DOHH2 (cell line): ENCODE measurements at regions not wholly inside any gene's neighbourhood (a gene's known extent, or its start where the extent isn't known, plus 50 kb on each side); places are given as distances from the start of the nearest gene placed in this dataset.

Experiments used
- H3F3A ChIP-seq: fragments of 200-600 bp; sonication (generic), shearing (Covaris generic); 2 replicates; pipeline ENCODE4 v1.6.0; 2016; ENCODE audit warnings: antibody characterized with exemption, mild to moderate bottlenecking; ENCODE audit not compliant: control insufficient read depth, insufficient read depth
- H3K27ac ChIP-seq: fragments of 200-600 bp; sonication (generic); 2 replicates; pipeline ENCODE4 v1.5.1; 2014; ENCODE audit warnings: low read depth, mild to moderate bottlenecking, low read length, moderate library complexity
- H3K27me3 ChIP-seq: fragments of 200-600 bp; sonication (generic); 2 replicates; pipeline ENCODE4 v1.6.1; 2014; ENCODE audit warnings: mild to moderate bottlenecking, low read length, mixed read lengths; ENCODE audit not compliant: control insufficient read depth
- H3K36me3 ChIP-seq: fragments of 200-600 bp; sonication (generic); 2 replicates; pipeline ENCODE4 v1.6.1; 2014; ENCODE audit warnings: mild to moderate bottlenecking, low read length, moderate library complexity, mixed read lengths; ENCODE audit not compliant: control insufficient read depth
- H3K4me1 ChIP-seq: fragments of 200-600 bp; sonication (generic); 2 replicates; pipeline ENCODE4 v1.6.1; 2014; ENCODE audit warnings: mild to moderate bottlenecking, low read length, mixed read lengths; ENCODE audit not compliant: control insufficient read depth
- H3K4me2 ChIP-seq: fragments of 200-600 bp; sonication (generic); 2 replicates; pipeline ENCODE4 v1.6.0; 2014; ENCODE audit warnings: mild to moderate bottlenecking, low read length, moderate library complexity
- H3K4me3 ChIP-seq: fragments of 200-600 bp; sonication (generic); 2 replicates; pipeline ENCODE4 v1.5.1; 2014; ENCODE audit warnings: mild to moderate bottlenecking, low read length, mixed read lengths
- H3K79me2 ChIP-seq: fragments of 200-600 bp; sonication (generic); 2 replicates; pipeline ENCODE4 v1.6.1; 2014; ENCODE audit warnings: mild to moderate bottlenecking, low read length, mixed read lengths; ENCODE audit not compliant: control insufficient read depth
- H3K9me2 ChIP-seq: fragments of 200-600 bp; sonication (generic); replicated peaks from 2 replicates; pipeline ENCODE4 v1.6.1; 2014; ENCODE audit warnings: mild to moderate bottlenecking, low read length, mixed read lengths; ENCODE audit not compliant: control insufficient read depth
- H3K9me3 ChIP-seq: fragments of 200-600 bp; sonication (generic); 2 replicates; pipeline ENCODE4 v1.6.1; 2014; ENCODE audit warnings: antibody characterized with exemption, low read length, mixed read lengths; ENCODE audit not compliant: control insufficient read depth, insufficient read depth
- H4K20me1 ChIP-seq: fragments of 200-600 bp; sonication (generic); 2 replicates; pipeline ENCODE4 v1.6.0; 2014; ENCODE audit warnings: low read depth, mild to moderate bottlenecking, antibody characterized with exemption, low read length, moderate library complexity; ENCODE audit not compliant: control insufficient read depth, insufficient read depth
- CTCF ChIP-seq: fragments of 200-600 bp; sonication (generic); IDR thresholded peaks from one replicate; pipeline ENCODE4 v1.5.1; 2014; ENCODE audit warnings: antibody characterized with exemption, mild to moderate bottlenecking, low read depth, low read length; ENCODE audit not compliant: poor library complexity, severe bottlenecking
- EZH2phosphoT487 ChIP-seq: fragments of 200-600 bp; sonication (generic); IDR thresholded peaks from 2 replicates; pipeline ENCODE4 v1.6.1; 2017; ENCODE audit warnings: borderline replicate concordance, mild to moderate bottlenecking, antibody characterized with exemption, low read length, moderate library complexity, mixed read lengths

- no peaks in the 10 kb centered on the region for H3K36me3 ChIP-seq
- no peaks in the 10 kb centered on the region for H3F3A ChIP-seq
- no peak overlapping the region for H3K4me3 ChIP-seq
- no peak overlapping the region for H3K27ac ChIP-seq
- no peaks in the 10 kb centered on the region for H3K9me2 ChIP-seq
- no peaks in the 10 kb centered on the region for H4K20me1 ChIP-seq
- H3K4me1 ChIP-seq, result no peaks in the 10 kb centered on the region
- no peaks in the 10 kb centered on the region for H3K79me2 ChIP-seq
- H3K9me3 ChIP-seq, result no peaks in the 10 kb centered on the region
- no peak overlapping the region for H3K4me2 ChIP-seq
- TF ChIP-seq EZH2phosphoT487, result no peak
- no peak for TF ChIP-seq CTCF
- no peaks in the 10 kb centered on the region for H3K27me3 ChIP-seq
Observed at GRCh38 chr9:12973710-12974109, 198.9 kb downstream of the LURAP1L start.

- Histone ChIP-seq H3K4me3 (no peak overlapping the region), H3K79me2 (no peaks in the 10 kb centered on the region), H3K9me3 (no peaks in the 10 kb centered on the region), H3K4me2 (no peak overlapping the region), H4K20me1 (no peaks in the 10 kb centered on the region), H3K27ac (no peak overlapping the region), H3F3A (no peaks in the 10 kb centered on the region), H3K9me2 (no peaks in the 10 kb centered on the region), H3K4me1 (no peaks in the 10 kb centered on the region), H3K36me3 (no peaks in the 10 kb centered on the region), H3K27me3 (no peaks in the 10 kb centered on the region)
- TF ChIP-seq CTCF (no peak), EZH2phosphoT487 (no peak)
Observed at GRCh38 chr9:12974671-12975070, 199.9 kb downstream of the LURAP1L start.

GRCh38 chr9:12975496-12975895, 200.7 kb downstream of the LURAP1L start:
- no peaks in the 10 kb centered on the region for H3K4me1 ChIP-seq
- H3K27ac ChIP-seq, result no peak overlapping the region
- no peaks in the 10 kb centered on the region for H3K9me3 ChIP-seq
- TF ChIP-seq CTCF (no peak), EZH2phosphoT487 (no peak)
- H3F3A ChIP-seq, result no peaks in the 10 kb centered on the region
- no peaks in the 10 kb centered on the region for H3K36me3 ChIP-seq
- no peaks in the 10 kb centered on the region for H3K79me2 ChIP-seq
- no peaks in the 10 kb centered on the region for H4K20me1 ChIP-seq
- H3K4me3 ChIP-seq, result no peak overlapping the region
- H3K4me2 ChIP-seq, result no peak overlapping the region
- H3K27me3 ChIP-seq, result no peaks in the 10 kb centered on the region
- H3K9me2 ChIP-seq, result no peaks in the 10 kb centered on the region

GRCh38 chr9:12980085-12980851, 205.4 kb downstream of the LURAP1L start:
- Histone ChIP-seq H4K20me1 (no peaks in the 10 kb centered on the region), H3K9me3 (no peaks in the 10 kb centered on the region), H3K36me3 (no peaks in the 10 kb centered on the region), H3K27ac (no peak overlapping the region), H3F3A (no peaks in the 10 kb centered on the region), H3K4me1 (no peaks in the 10 kb centered on the region), H3K9me2 (no peaks in the 10 kb centered on the region), H3K27me3 (no peaks in the 10 kb centered on the region), H3K79me2 (no peaks in the 10 kb centered on the region), H3K4me3 (no peak overlapping the region), H3K4me2 (no peak overlapping the region)
- TF ChIP-seq EZH2phosphoT487, result no peak
- TF ChIP-seq CTCF, result no peak
